T-cell (primary cell): ENCODE measurements at regions not wholly inside any gene's neighbourhood (a gene's known extent, or its start where the extent isn't known, plus 50 kb on each side); places are given as distances from the start of the nearest gene placed in this dataset.

Experiments
- ATAC-seq, 4 experiments: fragments of 200-7000 bp in 3 of 4; fragments of 150-1000 bp in 1 of 4; cut with Tn5 transposase; replicated peaks in 1 of 4; 1 replicate in 3 of 4; 2 replicates in 1 of 4; pipeline ENCODE4 v1.10.0; 2021; ENCODE audit warnings: moderate library complexity in 3 of 4, mild to moderate bottlenecking in 2 of 4, moderate number of reproducible peaks in 1 of 4
- CTCF ChIA-PET, 2 donors: fragments of 300-600 bp; sonication (Branson Sonifier 250); formaldehyde crosslinking; loops; one replicate each; lab custom pipeline; 2022; ENCODE audit warnings: antibody characterized with exemption in 2 of 2; lab: Charles Lee
- POLR2A ChIA-PET, 2 donors: fragments of 300-600 bp; sonication (Branson Sonifier 250); formaldehyde crosslinking; loops; one replicate each; lab custom pipeline; 2022; ENCODE audit warnings: antibody characterized with exemption in 2 of 2; lab: Charles Lee
- DNase-seq, 35 experiments: peaks; one replicate each; pipeline versions ENCODE4 v3.0.0 to v3.0.0-alpha.2; 2013 to 2023
- H3K27ac ChIP-seq: one replicate; pipeline ENCODE4 v1.5.1; 2013; ENCODE audit warnings: low read length
- H3K27me3 ChIP-seq, 2 experiments: replicated peaks in 1 of 2; 1 replicate in 1 of 2; 2 replicates in 1 of 2; pipeline versions ENCODE4 v1.6.1 to v1.7.0; 2013; ENCODE audit warnings: low read length in 1 of 2, mixed read lengths in 1 of 2; ENCODE audit not compliant: control insufficient read depth in 2 of 2, insufficient read depth in 2 of 2; ENCODE audit errors: extremely low read depth in 1 of 2
- H3K36me3 ChIP-seq, 2 donors: 1 replicate in 1 of 2; 2 replicates in 1 of 2; pipeline versions ENCODE4 v1.6.1 to v1.7.0; 2013; ENCODE audit warnings: low read length in 1 of 2; ENCODE audit not compliant: control insufficient read depth in 2 of 2, insufficient read depth in 1 of 2; ENCODE audit errors: extremely low read depth in 1 of 2
- H3K4me1 ChIP-seq, 2 experiments: 1 replicate in 1 of 2; 2 replicates in 1 of 2; pipeline versions ENCODE4 v1.6.1 to v1.7.0; 2013; ENCODE audit warnings: low read length in 2 of 2, mixed read lengths in 1 of 2; ENCODE audit not compliant: insufficient read depth in 2 of 2, control insufficient read depth in 1 of 2; ENCODE audit errors: extremely low read depth in 1 of 2
- H3K4me3 ChIP-seq, 2 donors: 1 replicate in 1 of 2; 2 replicates in 1 of 2; pipeline versions ENCODE4 v1.5.1 to v1.7.0; 2013; ENCODE audit warnings: mild to moderate bottlenecking in 2 of 2, low read length in 1 of 2, moderate library complexity in 1 of 2; ENCODE audit not compliant: control insufficient read depth in 1 of 2; ENCODE audit errors: extremely low read depth in 1 of 2
- H3K9me3 ChIP-seq: 2 replicates; pipeline ENCODE4 v1.7.0; 2013
- H3K27ac Mint-ChIP-seq, 2 donors: one replicate each; pipeline ENCODE4 v1.8.0; 2020 to 2021; ENCODE audit warnings: mild to moderate bottlenecking in 2 of 2, mixed read lengths in 2 of 2
- H3K27me3 Mint-ChIP-seq, 2 donors: one replicate each; pipeline ENCODE4 v1.8.0; 2021 to 2022; ENCODE audit warnings: mixed read lengths in 2 of 2
- H3K36me3 Mint-ChIP-seq: one replicate; pipeline ENCODE4 v1.8.0; 2021; ENCODE audit warnings: mixed read lengths
- H3K4me1 Mint-ChIP-seq, 3 donors: one replicate each; pipeline ENCODE4 v1.8.0; 2020 to 2022; ENCODE audit warnings: mixed read lengths in 3 of 3, mild to moderate bottlenecking in 1 of 3
- H3K4me3 Mint-ChIP-seq, 3 donors: one replicate each; pipeline ENCODE4 v1.8.0; 2020 to 2022; ENCODE audit warnings: mild to moderate bottlenecking in 3 of 3, mixed read lengths in 3 of 3, moderate library complexity in 3 of 3
- H3K9me3 Mint-ChIP-seq, 3 donors: one replicate each; pipeline ENCODE4 v1.8.0; 2020 to 2022; ENCODE audit warnings: mixed read lengths in 3 of 3
- WGBS: methylation state at CpG from one replicate; pipeline ENCODE4 v1.1.5; 2013; ENCODE audit warnings: missing lambda C conversion rate; ENCODE audit not compliant: insufficient coverage; 5-methylcytosine and 5-hydroxymethylcytosine counted together

DNA sequence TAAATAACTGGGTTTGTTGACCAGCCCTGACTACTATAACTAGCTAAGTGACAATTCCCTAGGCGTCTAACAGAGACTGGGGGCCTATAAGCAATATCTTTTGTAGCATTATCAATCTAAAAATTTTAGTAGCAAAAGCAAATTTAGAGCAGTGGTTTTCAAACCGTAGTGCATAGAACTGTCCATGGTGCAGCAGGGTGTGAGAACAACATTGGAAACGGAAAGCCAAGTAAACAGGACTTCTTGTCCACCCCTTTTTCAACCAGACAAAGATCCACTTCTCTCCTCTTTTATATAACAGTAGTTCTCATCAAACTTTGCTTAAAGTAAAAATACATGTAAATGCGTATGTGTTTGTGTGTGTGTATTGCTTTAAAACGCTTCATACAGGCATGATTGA lies 1099.1 kb upstream of the ATXN8OS start:
- no peaks in the 10 kb centered on the region for H3K36me3 Mint-ChIP-seq
- no peaks in the 10 kb centered on the region for H3K4me1 ChIP-seq
- POLR2A ChIA-PET = interaction anchor here in 1 of 2 donors (0.5 kb wide), 1 partner anchor 9 kb away, joined by 3 read pairs; no protein-coding TSS in a partner anchor
- H3K9me3 Mint-ChIP-seq = peaks cover 11 to 29% (median 12%) of the 10 kb centered on the region in 3 donors
- WGBS = no CpG with 5 or more reads among the region's 5 CpGs
- no peak overlapping the region for H3K4me3 Mint-ChIP-seq
- DNase-seq (no peak), ATAC-seq (no peak)
- no peaks in the 10 kb centered on the region for H3K9me3 ChIP-seq
- no peaks in the 10 kb centered on the region for H3K4me1 Mint-ChIP-seq
- CTCF ChIA-PET = no interaction called here
- no peaks in the 10 kb centered on the region for H3K27me3 Mint-ChIP-seq
- H3K27ac Mint-ChIP-seq = no peak overlapping the region
- H3K27ac ChIP-seq = no peak overlapping the region
- no peaks in the 10 kb centered on the region for H3K27me3 ChIP-seq
- no peak overlapping the region for H3K4me3 ChIP-seq
- no peaks in the 10 kb centered on the region for H3K36me3 ChIP-seq

GRCh38 chr13:68998056-68998455 lies 1109.6 kb upstream of the ATXN8OS start:
- POLR2A ChIA-PET = no interaction called here
- WGBS = no CpG with 5 or more reads among the region's 1 CpG

DNA sequence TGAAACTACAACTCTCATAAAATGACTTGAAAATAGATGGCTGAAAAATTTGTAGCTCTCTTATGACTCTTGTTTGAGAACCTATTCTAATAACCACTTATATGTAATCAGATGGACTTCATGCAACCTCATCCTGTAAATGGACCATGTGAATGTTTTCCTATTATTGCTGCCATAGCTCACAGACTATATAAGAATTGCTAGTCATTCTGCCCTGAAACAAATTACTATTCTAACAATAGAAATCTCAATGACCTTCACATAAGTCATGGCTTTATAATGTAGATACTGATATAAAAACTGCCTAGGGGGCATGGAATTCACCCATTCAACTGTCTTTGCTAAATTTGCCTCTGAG lies 1111.0 kb upstream of the ATXN8OS start:
- H3K27me3 Mint-ChIP-seq = no peaks in the 10 kb centered on the region
- H3K4me3 ChIP-seq = no peak overlapping the region
- CTCF ChIA-PET = no interaction called here
- DNase-seq (no peak), ATAC-seq (no peak)
- no peaks in the 10 kb centered on the region for H3K4me1 Mint-ChIP-seq
- POLR2A ChIA-PET = no interaction called here
- H3K9me3 Mint-ChIP-seq = peaks cover 17 to 32% (median 24%) of the 10 kb centered on the region in 3 donors
- no peak overlapping the region for H3K4me3 Mint-ChIP-seq
- no peak overlapping the region for H3K27ac ChIP-seq
- no peak overlapping the region for H3K27ac Mint-ChIP-seq
- no peaks in the 10 kb centered on the region for H3K4me1 ChIP-seq
- H3K36me3 ChIP-seq = no peaks in the 10 kb centered on the region
- no peaks in the 10 kb centered on the region for H3K36me3 Mint-ChIP-seq
- H3K9me3 ChIP-seq = no peaks in the 10 kb centered on the region
- no peaks in the 10 kb centered on the region for H3K27me3 ChIP-seq

More at GRCh38 chr13:68998056-68998455, 1109.6 kb upstream of the ATXN8OS start:
- Mint-ChIP-seq H3K9me3 (peaks cover 28 to 46% (median 30%) of the 10 kb centered on the region in 3 donors), H3K4me3 (no peak overlapping the region), H3K4me1 (no peaks in the 10 kb centered on the region), H3K27ac (no peak overlapping the region), H3K27me3 (no peaks in the 10 kb centered on the region), H3K36me3 (no peaks in the 10 kb centered on the region)
- DNase-seq = no peak
- CTCF ChIA-PET = no interaction called here
- no peaks in the 10 kb centered on the region for H3K27me3 ChIP-seq
- no peak overlapping the region for H3K27ac ChIP-seq
- no peak for ATAC-seq
- H3K9me3 ChIP-seq = no peaks in the 10 kb centered on the region
- H3K4me1 ChIP-seq = no peaks in the 10 kb centered on the region
- H3K36me3 ChIP-seq = no peaks in the 10 kb centered on the region
- no peak overlapping the region for H3K4me3 ChIP-seq

DNA sequence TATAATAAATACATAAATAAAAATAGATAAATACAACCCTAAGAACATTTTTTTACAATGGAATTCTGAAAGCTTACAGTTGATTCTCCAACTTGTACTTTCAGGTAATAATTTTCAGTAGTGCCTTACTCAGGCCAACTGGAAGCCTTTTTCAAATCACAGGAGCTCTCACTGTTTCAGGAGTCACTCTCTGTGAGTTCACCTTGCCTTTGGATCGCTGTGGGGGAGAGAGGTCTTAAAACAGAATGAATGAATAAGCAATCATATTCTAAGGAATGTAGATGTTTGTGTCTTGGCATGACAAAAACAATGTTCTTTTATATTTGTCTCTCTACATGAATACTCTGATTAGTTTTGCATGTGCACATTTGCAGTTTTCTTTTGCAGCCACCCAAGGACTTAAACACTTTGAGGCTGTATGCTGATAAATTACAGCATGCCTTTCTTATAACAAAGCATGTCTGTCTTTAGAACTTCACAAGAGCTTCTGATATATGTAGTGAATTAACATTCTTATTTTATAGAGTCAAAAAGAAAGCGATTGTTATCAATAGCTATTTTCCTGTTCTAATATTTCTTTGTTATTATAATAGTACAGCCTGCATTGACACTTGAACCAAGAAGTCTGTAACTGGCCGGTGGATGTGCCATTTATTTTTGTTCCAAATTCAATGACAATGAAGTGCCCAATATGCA lies 1111.5 kb upstream of the ATXN8OS start:
- peaks cover 14 to 27% (median 19%) of the 10 kb centered on the region in 3 donors for H3K9me3 Mint-ChIP-seq
- no peaks in the 10 kb centered on the region for H3K27me3 Mint-ChIP-seq
- no peak overlapping the region for H3K4me3 Mint-ChIP-seq
- H3K36me3 Mint-ChIP-seq = no peaks in the 10 kb centered on the region
- no peaks in the 10 kb centered on the region for H3K36me3 ChIP-seq
- CTCF ChIA-PET = no interaction called here
- no peaks in the 10 kb centered on the region for H3K4me1 ChIP-seq
- DNase-seq (no peak), ATAC-seq (no peak)
- H3K27me3 ChIP-seq = no peaks in the 10 kb centered on the region
- H3K4me3 ChIP-seq = no peak overlapping the region
- no peaks in the 10 kb centered on the region for H3K9me3 ChIP-seq
- no peak overlapping the region for H3K27ac ChIP-seq
- H3K27ac Mint-ChIP-seq = no peak overlapping the region
- POLR2A ChIA-PET = no interaction called here
- no CpG with 5 or more reads among the region's 3 CpGs for WGBS
- no peaks in the 10 kb centered on the region for H3K4me1 Mint-ChIP-seq

DNA sequence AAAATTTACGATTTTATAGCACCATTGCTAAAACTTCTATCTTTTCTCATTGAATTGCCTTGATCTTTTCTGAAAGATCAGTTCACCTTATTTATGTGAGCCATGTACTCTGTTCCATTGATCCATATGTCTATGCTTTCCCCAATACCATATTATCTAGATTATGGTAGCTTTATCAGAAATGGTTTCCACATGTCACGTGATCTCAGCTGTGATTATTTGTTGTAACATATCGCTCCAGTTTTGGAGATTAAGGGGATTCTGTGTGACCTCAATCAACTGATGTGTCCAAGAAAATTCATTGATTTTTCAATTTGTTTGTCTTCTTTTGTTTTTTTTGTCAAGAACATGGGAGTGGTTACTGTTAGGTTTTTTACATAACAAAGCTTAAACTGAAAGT lies 1114.5 kb upstream of the ATXN8OS start:
- H3K36me3 ChIP-seq = no peaks in the 10 kb centered on the region
- DNase-seq (no peak), ATAC-seq (no peak)
- no peaks in the 10 kb centered on the region for H3K27me3 ChIP-seq
- no peaks in the 10 kb centered on the region for H3K9me3 ChIP-seq
- ChIA-PET CTCF (interaction anchor here in 1 of 2 donors (0.6 kb wide), 1 partner anchor 1536 kb away, joined by 3 read pairs; no protein-coding TSS in a partner anchor), POLR2A (no interaction called here)
- no peaks in the 10 kb centered on the region for H3K4me1 ChIP-seq
- Mint-ChIP-seq H3K4me3 (no peak overlapping the region), H3K27me3 (no peaks in the 10 kb centered on the region), H3K4me1 (no peaks in the 10 kb centered on the region), H3K9me3 (peaks cover 2 to 16% (median 8%) of the 10 kb centered on the region in 3 donors), H3K27ac (no peak overlapping the region), H3K36me3 (no peaks in the 10 kb centered on the region)
- WGBS = 58% methylated on average over 2 of the region's 3 CpGs
- H3K4me3 ChIP-seq = no peak overlapping the region
- no peak overlapping the region for H3K27ac ChIP-seq

- no peaks in the 10 kb centered on the region for H3K4me1 Mint-ChIP-seq
- H3K4me1 ChIP-seq = no peaks in the 10 kb centered on the region
- H3K27ac Mint-ChIP-seq = no peak overlapping the region
- no peak overlapping the region for H3K4me3 Mint-ChIP-seq
- no peaks in the 10 kb centered on the region for H3K27me3 Mint-ChIP-seq
- H3K9me3 ChIP-seq = no peaks in the 10 kb centered on the region
- peaks cover 3 to 24% (median 20%) of the 10 kb centered on the region in 3 donors for H3K9me3 Mint-ChIP-seq
- 100% methylated on average over 2 of the region's 11 CpGs for whole genome bisulfite sequencing
- POLR2A ChIA-PET = no interaction called here
- H3K27me3 ChIP-seq = no peaks in the 10 kb centered on the region
- H3K4me3 ChIP-seq = no peak overlapping the region
- H3K27ac ChIP-seq = no peak overlapping the region
- CTCF ChIA-PET = no interaction called here
- no peaks in the 10 kb centered on the region for H3K36me3 ChIP-seq
- no peaks in the 10 kb centered on the region for H3K36me3 Mint-ChIP-seq
- DNase-seq (no peak), ATAC-seq (no peak)
Observed at GRCh38 chr13:68988176-68988575, 1119.5 kb upstream of the ATXN8OS start.
